ENCODE measurements at regions not wholly inside any gene's neighbourhood (a gene's known extent, or its start where the extent isn't known, plus 50 kb on each side); places are given as distances from the start of the nearest gene placed in this dataset.
"Not testable (repeated sequence)": the region's sequence is repeated elsewhere in the genome, so short reads cannot be mapped to it uniquely, and the experiment has no call there.

- DNase-seq (ENCODE audit: low read depth in 3 of 3), result no peak
Measured at GRCh38 chr15:62407216-62407615, 242.1 kb upstream of the C2CD4B start.

GRCh38 chr15:62407962-62408361, 242.9 kb upstream of the C2CD4B start:
- DNase-seq (ENCODE audit: low read depth in 3 of 3), result no peak

- no peak for DNase-seq (ENCODE audit: low read depth in 3 of 3)
Measured at GRCh38 chr15:62409466-62409865, 244.4 kb upstream of the C2CD4B start.

- DNase-seq (ENCODE audit: low read depth in 3 of 3), result no peak
Measured at GRCh38 chr15:62412686-62413085, 247.6 kb upstream of the C2CD4B start.

GRCh38 chr15:62413153-62413552, 248.1 kb upstream of the C2CD4B start:
- no peak for DNase-seq (ENCODE audit: low read depth in 3 of 3)

GRCh38 chr15:62413786-62414185, 248.7 kb upstream of the C2CD4B start:
- DNase-seq (ENCODE audit: low read depth in 3 of 3), result no peak

GRCh38 chr15:62415498-62415897, 250.4 kb upstream of the C2CD4B start:
- DNase-seq (ENCODE audit: low read depth in 3 of 3), result no peak

- no peak for DNase-seq (ENCODE audit: low read depth in 3 of 3)
Measured at GRCh38 chr15:62416526-62416925, 251.4 kb upstream of the C2CD4B start.

GRCh38 chr15:62417439-62417838, 252.4 kb upstream of the C2CD4B start:
- no peak for DNase-seq (ENCODE audit: low read depth in 3 of 3)

- DNase-seq (ENCODE audit: low read depth in 3 of 3), result not testable (repeated sequence)
Measured at GRCh38 chr15:62418496-62418895, 253.4 kb upstream of the C2CD4B start.

GRCh38 chr15:62419192-62419591, 254.1 kb upstream of the C2CD4B start:
- no peak for DNase-seq (ENCODE audit: low read depth in 3 of 3)

GRCh38 chr15:62420371-62420770, 255.3 kb upstream of the C2CD4B start:
- DNase-seq (ENCODE audit: low read depth in 3 of 3), result not testable (repeated sequence)

GRCh38 chr15:62421289-62421688, 256.2 kb upstream of the C2CD4B start:
- DNase-seq (ENCODE audit: low read depth in 3 of 3), result no peak

- no peak for DNase-seq (ENCODE audit: low read depth in 3 of 3)
Measured at GRCh38 chr15:62426387-62426956, 261.4 kb upstream of the C2CD4B start.

GRCh38 chr15:62428259-62428658, 263.2 kb upstream of the C2CD4B start:
- no peak for DNase-seq (ENCODE audit: low read depth in 3 of 3)

GRCh38 chr15:62428851-62429598, 263.9 kb upstream of the C2CD4B start:
- no peak for DNase-seq (ENCODE audit: low read depth in 3 of 3)

- DNase-seq (ENCODE audit: low read depth in 3 of 3), result no peak
Measured at GRCh38 chr15:62430056-62430455, 265.0 kb upstream of the C2CD4B start.

- DNase-seq (ENCODE audit: low read depth in 3 of 3), result no peak
Measured at GRCh38 chr15:62430552-62430951, 265.5 kb upstream of the C2CD4B start.

- DNase-seq (ENCODE audit: low read depth in 3 of 3), result no peak
Measured at GRCh38 chr15:62431008-62431797, 266.1 kb upstream of the C2CD4B start.

GRCh38 chr15:62431817-62432216, 266.7 kb upstream of the C2CD4B start:
- no peak for DNase-seq (ENCODE audit: low read depth in 3 of 3)

- no peak for DNase-seq (ENCODE audit: low read depth in 3 of 3)
Measured at GRCh38 chr15:62432702-62433398, 267.8 kb upstream of the C2CD4B start.

- no peak for DNase-seq (ENCODE audit: low read depth in 3 of 3)
Measured at GRCh38 chr15:62436235-62436634, 271.1 kb upstream of the C2CD4B start.

Measured in stimulated activated CD4-positive, alpha-beta T cell treated with anti-CD3 and anti-CD28 coated beads, TNF-alpha, amount 100 ng/mL, for 48 hours (primary cell).